IMR-90 (cell line): ENCODE measurements at regions not wholly inside any gene's neighbourhood (a gene's known extent, or its start where the extent isn't known, plus 50 kb on each side); places are given as distances from the start of the nearest gene placed in this dataset.

Experiments
- BHLHE40 ChIP-seq: fragments of 150-350 bp; IDR thresholded peaks from 2 replicates; pipeline ENCODE4 v1.6.1; 2016; ENCODE audit warnings: mild to moderate bottlenecking, low read depth, low read length
- CHD1 ChIP-seq: IDR thresholded peaks from 2 replicates; pipeline ENCODE4 v1.6.1; 2012; ENCODE audit warnings: low read depth, low read length, improper control_type of control experiment
- MAFK ChIP-seq: IDR thresholded peaks from 2 replicates; pipeline ENCODE4 v1.6.1; 2012; ENCODE audit warnings: low read depth, low read length, improper control_type of control experiment
- MAZ ChIP-seq: IDR thresholded peaks from 2 replicates; pipeline ENCODE4 v1.6.1; 2012; ENCODE audit warnings: low read depth, mild to moderate bottlenecking, low read length, improper control_type of control experiment, moderate library complexity, borderline replicate concordance
- NFE2L2 ChIP-seq: fragments of 150-350 bp; IDR thresholded peaks from 2 replicates; pipeline ENCODE4 v1.6.1; 2016; ENCODE audit warnings: low read depth, mild to moderate bottlenecking, low read length
- POLR2A ChIP-seq: IDR thresholded peaks from 2 replicates; pipeline ENCODE4 v1.6.1; 2012; ENCODE audit warnings: mild to moderate bottlenecking, low read depth, low read length
- RAD21 ChIP-seq: IDR thresholded peaks from 2 replicates; pipeline ENCODE4 v1.6.1; 2012; ENCODE audit warnings: low read length, improper control_type of control experiment
- RFX5 ChIP-seq: IDR thresholded peaks from 2 replicates; pipeline ENCODE4 v1.8.0; 2012; ENCODE audit warnings: low read depth, mild to moderate bottlenecking, low read length, moderate library complexity
- SMC3 ChIP-seq: fragments of 150-350 bp; IDR thresholded peaks from 2 replicates; pipeline ENCODE4 v1.6.1; 2016; ENCODE audit warnings: low read depth, mild to moderate bottlenecking, antibody characterized with exemption, low read length, moderate library complexity
- TF ChIP-seq, protein P1 (sequence below): conservative IDR thresholded peaks from 2 replicates; pipeline ENCODE4 v1.5.1; 2012; ENCODE audit warnings: mild to moderate bottlenecking, low read depth, low read length, improper control_type of control experiment
- TF ChIP-seq, protein P2 (sequence below): fragments of 150-350 bp; IDR thresholded peaks from 2 replicates; pipeline ENCODE4 v1.6.1; 2017; ENCODE audit warnings: mild to moderate bottlenecking, antibody characterized with exemption, low read length, low read depth

GRCh38 chr12:70082997-70083676 is 160.1 kb upstream of the CNOT2 start:
- TF ChIP-seq RAD21 (no peak), SMC3 (no peak), POLR2A (no peak), RFX5 (no peak), NFE2L2 (no peak), MAZ (no peak), CHD1 (no peak), MAFK (no peak), BHLHE40 (no peak)
- TF ChIP-seq, protein P1, sequence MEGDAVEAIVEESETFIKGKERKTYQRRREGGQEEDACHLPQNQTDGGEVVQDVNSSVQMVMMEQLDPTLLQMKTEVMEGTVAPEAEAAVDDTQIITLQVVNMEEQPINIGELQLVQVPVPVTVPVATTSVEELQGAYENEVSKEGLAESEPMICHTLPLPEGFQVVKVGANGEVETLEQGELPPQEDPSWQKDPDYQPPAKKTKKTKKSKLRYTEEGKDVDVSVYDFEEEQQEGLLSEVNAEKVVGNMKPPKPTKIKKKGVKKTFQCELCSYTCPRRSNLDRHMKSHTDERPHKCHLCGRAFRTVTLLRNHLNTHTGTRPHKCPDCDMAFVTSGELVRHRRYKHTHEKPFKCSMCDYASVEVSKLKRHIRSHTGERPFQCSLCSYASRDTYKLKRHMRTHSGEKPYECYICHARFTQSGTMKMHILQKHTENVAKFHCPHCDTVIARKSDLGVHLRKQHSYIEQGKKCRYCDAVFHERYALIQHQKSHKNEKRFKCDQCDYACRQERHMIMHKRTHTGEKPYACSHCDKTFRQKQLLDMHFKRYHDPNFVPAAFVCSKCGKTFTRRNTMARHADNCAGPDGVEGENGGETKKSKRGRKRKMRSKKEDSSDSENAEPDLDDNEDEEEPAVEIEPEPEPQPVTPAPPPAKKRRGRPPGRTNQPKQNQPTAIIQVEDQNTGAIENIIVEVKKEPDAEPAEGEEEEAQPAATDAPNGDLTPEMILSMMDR, result no peak
- TF ChIP-seq, protein P2, sequence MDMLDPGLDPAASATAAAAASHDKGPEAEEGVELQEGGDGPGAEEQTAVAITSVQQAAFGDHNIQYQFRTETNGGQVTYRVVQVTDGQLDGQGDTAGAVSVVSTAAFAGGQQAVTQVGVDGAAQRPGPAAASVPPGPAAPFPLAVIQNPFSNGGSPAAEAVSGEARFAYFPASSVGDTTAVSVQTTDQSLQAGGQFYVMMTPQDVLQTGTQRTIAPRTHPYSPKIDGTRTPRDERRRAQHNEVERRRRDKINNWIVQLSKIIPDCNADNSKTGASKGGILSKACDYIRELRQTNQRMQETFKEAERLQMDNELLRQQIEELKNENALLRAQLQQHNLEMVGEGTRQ, result no peak
